A172 (cell line): ENCODE measurements at regions not wholly inside any gene's neighbourhood (a gene's known extent, or its start where the extent isn't known, plus 50 kb on each side); places are given as distances from the start of the nearest gene placed in this dataset.

Experiments
- DNase-seq: peaks from one replicate; pipeline ENCODE4 v3.0.0-alpha.2; 2015; ENCODE audit warnings: low spot score

DNA sequence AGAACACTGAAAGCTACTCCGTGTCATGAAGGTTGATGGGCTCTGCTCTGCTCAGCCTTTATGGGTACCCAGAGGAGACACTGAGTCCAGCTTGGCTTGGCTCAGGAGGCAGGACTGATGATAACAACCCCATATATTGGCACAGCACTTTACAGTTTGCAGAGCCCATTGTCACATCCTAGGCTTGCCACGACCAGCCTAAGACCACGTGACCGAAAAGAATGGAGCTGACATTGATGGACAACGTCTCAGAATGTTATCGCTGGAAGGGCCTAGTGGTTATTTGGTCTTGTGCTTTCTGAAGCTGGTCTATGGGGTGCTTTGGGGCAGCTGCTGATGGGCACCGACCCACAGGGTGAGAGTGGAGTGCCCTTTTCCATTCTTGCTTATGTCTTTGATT is 72.9 kb upstream of the RUNX3 start:
- no peak for DNase-seq

DNA sequence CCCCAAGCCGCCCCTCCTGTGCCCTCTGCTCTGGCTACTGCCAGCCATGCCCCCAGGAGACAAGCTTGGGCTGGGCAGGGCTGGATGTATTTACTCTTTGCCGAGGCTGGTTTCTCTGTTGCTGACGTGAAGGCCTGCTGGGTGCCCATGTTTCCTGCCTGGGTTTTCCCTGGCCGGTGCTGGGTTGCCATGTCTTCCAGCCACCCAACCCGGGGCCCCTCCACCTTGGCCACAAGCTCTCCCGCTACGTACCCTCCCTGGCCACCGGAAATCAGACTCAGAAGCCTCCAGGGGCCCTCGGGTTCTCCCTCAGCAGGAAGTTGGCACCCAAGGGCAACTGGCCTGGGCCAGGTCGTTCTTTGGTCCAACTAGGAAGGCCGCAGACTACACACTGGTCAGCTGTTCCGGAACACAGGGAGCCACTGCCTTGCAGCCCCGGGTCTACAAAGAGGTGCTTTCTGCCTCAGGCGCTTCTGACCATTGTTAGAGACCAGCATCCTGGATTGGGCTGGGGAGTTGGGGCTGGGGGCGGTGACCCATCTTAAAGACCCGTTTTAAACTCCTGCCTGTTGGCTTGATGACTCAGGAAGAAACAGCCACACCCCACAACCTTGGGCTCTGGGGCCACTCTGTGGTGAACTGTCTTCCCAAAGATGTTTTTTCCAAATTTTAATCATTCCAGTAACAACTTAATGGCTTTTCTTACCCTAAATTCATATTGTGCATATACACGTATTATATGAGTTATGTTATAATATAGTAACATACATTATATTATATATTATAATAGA is 71.2 kb upstream of the RUNX3 start:
- no peak for DNase-seq

DNA sequence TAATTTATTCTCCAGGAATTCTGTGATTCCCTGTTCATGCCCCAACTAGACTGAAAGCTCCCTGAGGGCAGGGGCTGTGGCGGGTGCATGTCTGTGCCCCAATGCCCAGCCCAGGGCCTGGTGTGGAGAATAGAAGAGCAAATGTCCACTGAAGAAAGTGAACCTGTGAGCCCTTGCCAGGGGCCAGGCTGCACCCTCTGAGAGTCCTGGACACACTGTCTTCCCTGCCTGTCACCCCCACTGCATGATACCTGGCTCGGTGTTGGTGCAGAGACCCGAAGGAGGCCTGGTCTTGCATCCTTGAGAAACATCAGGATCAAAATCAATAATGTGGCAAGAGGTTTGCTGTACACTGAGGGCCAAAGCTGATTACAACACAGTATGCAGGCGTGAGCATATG is 69.8 kb upstream of the RUNX3 start:
- DNase-seq = no peak

DNA sequence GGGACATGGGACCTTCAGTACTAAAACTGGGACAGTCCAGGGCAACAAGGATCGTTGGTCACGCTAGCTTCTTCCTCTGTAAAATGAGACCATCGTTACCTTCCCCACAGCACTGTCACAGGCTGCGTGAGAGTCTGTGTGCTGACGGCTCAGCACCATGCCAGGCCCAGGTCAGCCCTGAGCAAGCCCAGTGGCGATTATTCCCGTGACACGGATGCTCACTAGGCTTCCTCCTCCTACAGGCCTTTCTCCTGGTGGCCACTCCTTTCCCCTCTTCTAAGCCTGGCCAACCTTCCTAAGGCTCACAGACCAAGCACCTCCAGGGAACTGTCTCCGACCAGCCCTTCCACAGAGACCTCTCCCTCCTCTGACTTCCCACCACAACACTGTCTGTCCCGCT is 69.3 kb upstream of the RUNX3 start:
- no peak for DNase-seq

DNA sequence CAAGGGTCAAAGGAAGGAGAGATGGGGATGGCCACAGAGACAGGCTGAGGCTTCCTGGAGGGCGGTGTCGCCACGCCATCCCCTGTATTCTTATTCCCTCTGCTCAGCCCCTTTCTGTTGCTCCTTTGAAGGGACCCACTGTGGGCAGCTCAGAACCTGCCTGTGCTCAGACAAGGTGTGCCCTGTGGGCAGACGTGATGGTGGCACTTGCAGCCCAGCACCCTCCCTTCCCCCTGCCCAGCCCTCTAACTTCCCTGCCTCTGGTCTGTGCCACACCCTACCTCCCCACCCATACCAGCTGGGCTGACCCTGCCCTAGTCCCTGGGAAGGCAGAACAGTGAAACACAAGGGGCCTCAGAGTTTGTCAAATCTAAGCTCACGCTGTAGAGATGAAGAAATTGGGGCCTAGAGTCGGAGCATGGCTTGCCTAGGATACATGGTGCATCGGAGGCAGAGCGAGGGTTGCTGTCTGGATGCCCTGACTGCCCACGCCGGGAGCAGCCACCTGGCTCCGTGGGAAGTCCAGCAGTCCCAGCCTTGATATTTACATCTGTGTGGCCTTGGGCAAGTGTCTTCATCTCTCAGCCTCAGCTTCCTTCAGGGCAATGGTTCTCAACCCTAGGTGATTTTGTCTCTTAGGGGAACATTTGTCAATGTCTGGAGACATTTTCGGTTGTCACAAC is 68.6 kb upstream of the RUNX3 start:
- no peak for DNase-seq

DNA sequence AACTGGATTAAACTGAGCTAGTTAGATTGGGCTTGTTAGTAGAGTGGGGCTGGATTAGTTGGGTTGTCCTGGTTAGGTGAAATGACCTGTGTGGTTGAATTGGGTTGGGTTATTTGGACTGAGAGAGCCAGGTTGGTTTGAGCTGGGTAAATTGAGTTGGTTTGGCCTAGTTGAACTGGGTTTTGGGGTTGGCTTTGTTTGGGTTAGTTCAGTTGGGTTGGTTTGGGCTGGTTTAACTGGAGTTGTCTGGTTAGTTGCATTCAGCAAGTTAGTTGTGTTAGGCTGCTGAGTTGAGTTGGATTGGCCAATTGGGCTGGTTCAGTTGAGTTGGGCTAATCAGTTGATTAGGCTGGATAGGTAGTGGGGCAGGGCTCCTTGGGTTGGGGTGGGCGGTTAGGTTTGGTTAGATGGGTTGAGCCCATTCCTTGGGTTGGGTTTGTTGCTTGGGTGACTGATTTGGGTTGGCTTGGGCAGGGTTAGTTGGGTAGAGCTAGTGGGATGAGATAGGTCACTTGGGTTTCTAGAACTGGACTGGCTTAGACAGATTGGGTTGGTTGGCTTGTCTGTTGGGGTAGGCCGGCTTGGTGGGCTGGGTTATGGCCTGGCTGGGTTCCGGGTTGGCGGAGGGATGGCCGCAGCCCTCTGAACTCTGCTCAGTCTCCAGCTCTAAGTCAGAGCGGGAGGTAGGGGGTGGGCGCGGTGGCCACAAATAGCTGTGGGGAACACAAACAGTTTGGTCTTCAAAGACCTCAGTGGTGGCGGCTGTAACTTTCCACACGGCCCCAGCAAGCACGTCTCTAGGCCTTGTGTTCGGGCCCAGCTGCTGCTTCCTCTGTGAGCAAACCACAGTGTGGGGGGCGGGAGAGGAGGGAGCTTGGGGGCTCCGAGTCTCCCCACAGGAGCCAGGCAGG is 67.2 kb upstream of the RUNX3 start:
- DNase-seq = no peak

GRCh38 chr1:24996456-24996855 is 66.4 kb upstream of the RUNX3 start:
- DNase-seq = no peak

GRCh38 chr1:24995661-24996060 is 65.6 kb upstream of the RUNX3 start:
- DNase-seq = no peak

DNA sequence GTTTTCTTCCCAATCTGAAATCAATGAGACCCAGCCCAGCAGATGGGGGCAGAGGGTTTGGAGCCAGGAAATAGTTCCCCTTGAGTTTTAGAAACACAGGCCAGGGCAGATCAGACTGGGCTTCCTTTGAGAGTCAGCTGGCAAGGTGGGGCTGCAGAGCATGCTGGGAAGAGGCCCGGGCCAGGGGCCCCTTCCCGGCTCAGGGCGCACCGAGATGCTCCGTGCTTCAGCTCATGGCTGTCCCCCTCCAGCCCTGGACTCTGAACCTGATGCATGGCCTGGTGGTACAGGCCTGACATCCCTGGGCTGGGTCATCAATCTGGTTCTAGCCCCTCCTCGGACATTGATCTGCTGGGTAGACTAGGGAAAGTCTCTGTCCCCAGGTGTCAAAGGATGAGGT is 65.1 kb upstream of the RUNX3 start:
- DNase-seq = no peak

- no peak for DNase-seq
Observed at GRCh38 chr1:24993871-24994580, 64.0 kb upstream of the RUNX3 start.

DNA sequence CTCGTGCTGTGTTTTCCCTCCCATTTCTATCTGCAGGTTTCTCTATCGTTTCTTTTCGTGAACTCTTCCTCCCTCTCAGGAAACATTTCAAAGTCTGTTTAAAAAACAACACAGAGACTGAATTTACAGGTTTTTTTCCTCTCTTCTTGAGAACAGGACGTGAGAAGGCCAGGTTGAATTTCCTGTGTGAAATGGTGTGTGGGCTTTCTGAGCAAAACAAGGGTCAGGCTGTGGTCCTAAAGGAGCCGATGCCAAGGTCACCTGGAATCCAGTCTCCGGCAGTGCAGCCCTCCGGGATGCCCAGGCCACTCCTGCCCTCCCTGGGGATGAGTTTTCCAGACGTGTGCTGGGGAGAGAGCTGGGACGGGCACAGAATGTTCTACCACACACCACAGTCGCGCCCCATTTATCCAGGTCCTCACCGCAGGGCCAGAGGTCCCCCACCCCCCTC is 62.7 kb upstream of the RUNX3 start:
- no peak for DNase-seq

GRCh38 chr1:24992124-24992760 is 62.2 kb upstream of the RUNX3 start:
- no peak for DNase-seq

- no peak for DNase-seq
Observed at GRCh38 chr1:24991697-24992096, 61.6 kb upstream of the RUNX3 start.

DNA sequence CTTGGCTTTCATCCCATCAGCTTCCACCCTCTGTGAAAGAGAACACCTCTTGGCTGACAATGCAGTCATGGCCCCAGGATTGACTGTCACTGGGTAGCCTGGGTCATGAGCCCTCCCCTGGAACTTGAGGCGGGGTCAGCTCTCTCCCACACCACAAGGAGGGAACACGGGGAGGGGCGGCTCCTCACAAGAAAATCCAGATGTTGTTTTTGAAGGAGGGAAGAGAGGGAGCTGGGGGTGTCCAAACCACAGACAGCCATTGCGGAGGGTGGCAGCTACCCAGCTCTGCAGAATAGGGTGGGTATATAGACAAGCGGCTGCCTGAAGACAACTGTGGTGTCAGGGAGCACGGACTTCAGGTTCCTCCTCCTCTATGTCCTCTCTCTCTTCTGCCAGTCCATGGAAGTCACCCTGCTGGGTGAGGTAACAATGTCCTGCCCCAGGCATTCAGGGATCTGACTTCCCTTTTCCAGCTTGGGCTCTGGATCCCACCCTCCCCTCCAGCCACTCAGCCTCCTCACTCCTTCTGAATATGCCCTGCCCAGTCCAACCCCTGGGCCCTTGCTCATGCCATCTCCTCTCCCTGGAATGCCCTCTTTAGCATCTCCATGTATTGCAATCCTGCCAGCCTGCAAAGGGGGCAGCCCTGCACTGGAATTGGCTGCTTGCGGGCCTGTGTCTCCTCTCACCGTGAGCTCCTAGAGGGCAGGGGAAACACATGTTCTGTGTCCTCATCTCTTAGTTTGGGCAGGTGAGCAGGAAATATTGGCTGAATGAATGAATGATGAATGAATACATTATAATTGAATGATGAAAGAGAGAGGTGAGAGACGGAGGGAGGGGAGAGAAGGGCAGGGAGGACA is 60.9 kb upstream of the RUNX3 start:
- DNase-seq = no peak

- DNase-seq = no peak
Observed at GRCh38 chr1:24990136-24990535, 60.1 kb upstream of the RUNX3 start.

GRCh38 chr1:24989082-24989481 is 59.0 kb upstream of the RUNX3 start:
- no peak for DNase-seq

DNA sequence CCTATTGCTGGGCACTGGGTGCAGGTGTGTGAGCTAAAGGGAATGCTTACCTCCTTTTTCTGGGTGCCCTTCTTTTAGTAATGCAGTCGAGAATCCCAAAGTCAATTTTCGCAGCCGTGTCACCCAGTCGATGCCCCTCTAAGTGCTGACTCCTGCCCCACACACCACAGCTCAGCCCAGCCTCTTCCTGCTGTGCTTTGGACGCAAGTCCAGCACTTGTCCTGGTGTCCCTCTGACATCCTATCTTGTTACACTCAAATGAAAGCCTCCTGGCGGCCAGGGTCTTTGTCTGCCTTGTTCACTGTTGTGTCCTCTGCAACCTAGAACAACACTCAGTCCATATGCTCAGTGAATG is 58.5 kb upstream of the RUNX3 start:
- DNase-seq = no peak

- no peak for DNase-seq
Observed at GRCh38 chr1:24987875-24988557, 57.9 kb upstream of the RUNX3 start.

GRCh38 chr1:24987424-24987823 is 57.3 kb upstream of the RUNX3 start:
- no peak for DNase-seq
